DMS53 treated with DMSO at 0.1 percent for 48 hours (cell line): ENCODE measurements at regions not wholly inside any gene's neighbourhood (a gene's known extent, or its start where the extent isn't known, plus 50 kb on each side); places are given as distances from the start of the nearest gene placed in this dataset.
A peak's percentile ranks its signal among the peaks of the same experiment; 100 is the strongest.

ENCODE experiments used
- DNase-seq: peaks from one replicate; lab custom pipeline; 2025; ENCODE audit not compliant: unreplicated experiment; lab: John Stamatoyannopoulos, UW

- no peak for DNase-seq
Observed at GRCh38 chr6:56347526-56347925, 100.1 kb upstream of the COL21A1 start.

- no peak for DNase-seq
Observed at GRCh38 chr6:56346958-56347357, 99.6 kb upstream of the COL21A1 start.

- no peak for DNase-seq
Observed at GRCh38 chr6:56345376-56345995, 98.1 kb upstream of the COL21A1 start.

GRCh38 chr6:56343295-56343694 is 95.9 kb upstream of the COL21A1 start:
- no peak for DNase-seq

GRCh38 chr6:56339524-56339923 is 92.1 kb upstream of the COL21A1 start:
- DNase-seq, result no peak

GRCh38 chr6:56335726-56336125 is 88.3 kb upstream of the COL21A1 start:
- no peak for DNase-seq

- no peak for DNase-seq
Observed at GRCh38 chr6:56334937-56335336, 87.6 kb upstream of the COL21A1 start.

- DNase-seq, result no peak
Observed at GRCh38 chr6:56329271-56330050, 82.1 kb upstream of the COL21A1 start.

GRCh38 chr6:56328728-56329090 is 81.3 kb upstream of the COL21A1 start:
- DNase-seq, result no peak

- DNase-seq, result no peak
Observed at GRCh38 chr6:56327946-56328727, 80.8 kb upstream of the COL21A1 start.

- no peak for DNase-seq
Observed at GRCh38 chr6:56324396-56324795, 77.0 kb upstream of the COL21A1 start.

- peak; percentile 24 for DNase-seq
Observed at GRCh38 chr6:56318851-56319250, 71.5 kb upstream of the COL21A1 start.

GRCh38 chr6:56314683-56315523 is 67.5 kb upstream of the COL21A1 start:
- DNase-seq, result peak; percentile 27

GRCh38 chr6:56311533-56312448 is 64.4 kb upstream of the COL21A1 start:
- peak; percentile 56 for DNase-seq

GRCh38 chr6:56311061-56311460 is 63.7 kb upstream of the COL21A1 start:
- no peak for DNase-seq

GRCh38 chr6:56310241-56310640 is 62.9 kb upstream of the COL21A1 start:
- no peak for DNase-seq

- no peak for DNase-seq
Observed at GRCh38 chr6:56299916-56300315, 52.5 kb upstream of the COL21A1 start.

- DNase-seq, result no peak
Observed at GRCh38 chr6:56297022-56297989, 49.9 kb upstream of the COL21A1 start.
